ENCODE measurements at regions not wholly inside any gene's neighbourhood (a gene's known extent, or its start where the extent isn't known, plus 50 kb on each side); places are given as distances from the start of the nearest gene placed in this dataset.

DNA sequence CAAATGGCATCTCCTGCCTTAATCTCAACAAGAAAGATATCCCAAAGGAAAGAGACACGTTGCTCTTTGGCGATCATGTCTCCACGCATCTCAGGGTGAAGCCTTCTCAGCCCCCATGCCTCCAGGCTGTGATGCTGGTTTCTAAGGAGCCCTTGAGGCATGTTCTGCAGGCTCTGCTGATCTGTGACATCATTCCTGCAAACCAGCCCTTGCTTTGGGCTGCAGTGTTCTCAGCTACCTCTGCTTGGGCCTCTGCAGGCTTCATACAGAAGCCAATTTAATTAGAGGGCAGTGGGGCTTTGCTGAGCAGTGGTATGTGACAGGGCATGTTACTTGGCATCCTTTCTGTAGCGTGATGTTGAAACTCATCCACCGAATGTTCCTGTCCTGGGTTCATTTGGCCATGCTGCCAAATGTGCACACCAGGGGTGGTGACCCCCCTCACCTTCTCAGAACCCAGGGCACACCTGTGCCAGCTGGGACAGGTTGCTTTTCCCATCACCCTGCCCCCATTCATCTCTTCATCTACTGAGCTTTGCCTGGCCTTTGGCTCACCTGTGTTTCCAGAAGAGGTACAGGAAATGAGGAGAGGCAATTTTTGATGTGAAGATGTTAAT lies 230.9 kb downstream of the TEX29 start:
- Mint-ChIP-seq H3K4me1 (ENCODE audit: low read depth, unreplicated experiment) (peaks cover 2% of the 10 kb centered on the region), H3K27me3 (ENCODE audit: unreplicated experiment) (peaks cover 3% of the 10 kb centered on the region)

DNA sequence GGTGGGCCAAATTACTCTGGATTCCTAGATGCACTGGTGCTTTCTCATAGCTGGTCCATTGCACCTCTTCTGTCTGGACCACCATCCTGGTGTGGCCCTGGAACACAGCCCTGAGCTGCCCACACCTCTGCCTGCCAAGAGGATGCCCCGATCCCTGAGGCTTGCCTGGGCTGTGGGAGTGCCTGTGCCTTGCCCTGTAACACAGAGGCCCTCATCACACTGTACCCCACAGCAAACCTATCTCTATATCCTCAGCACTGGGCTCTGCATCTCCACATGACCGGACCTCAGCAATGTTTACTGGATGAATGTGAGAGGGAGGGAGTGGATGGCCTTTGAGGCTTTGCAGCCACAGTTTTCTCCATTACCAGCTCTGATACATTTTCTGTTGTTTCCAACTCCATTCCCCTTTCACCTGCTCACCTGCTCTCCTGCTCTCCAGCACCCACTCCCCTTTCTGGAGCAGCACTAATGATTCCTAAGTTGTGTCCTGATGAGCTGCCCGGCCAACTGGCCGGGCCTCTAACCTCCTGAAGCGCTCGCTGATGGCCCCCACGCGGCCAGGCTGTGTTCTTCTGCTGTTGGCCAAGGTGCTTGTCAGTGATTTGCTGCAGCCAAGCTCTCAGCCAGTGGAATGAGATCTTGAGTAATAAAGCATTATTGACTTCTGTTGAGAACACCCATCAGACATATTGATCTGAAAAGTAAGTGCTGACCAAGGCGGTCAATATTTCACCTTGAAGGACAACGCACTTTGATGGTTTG lies 232.6 kb downstream of the TEX29 start:
- peaks cover 3% of the 10 kb centered on the region for H3K9me3 Mint-ChIP-seq (ENCODE audit: unreplicated experiment)
- TF ChIP-seq, protein P1, sequence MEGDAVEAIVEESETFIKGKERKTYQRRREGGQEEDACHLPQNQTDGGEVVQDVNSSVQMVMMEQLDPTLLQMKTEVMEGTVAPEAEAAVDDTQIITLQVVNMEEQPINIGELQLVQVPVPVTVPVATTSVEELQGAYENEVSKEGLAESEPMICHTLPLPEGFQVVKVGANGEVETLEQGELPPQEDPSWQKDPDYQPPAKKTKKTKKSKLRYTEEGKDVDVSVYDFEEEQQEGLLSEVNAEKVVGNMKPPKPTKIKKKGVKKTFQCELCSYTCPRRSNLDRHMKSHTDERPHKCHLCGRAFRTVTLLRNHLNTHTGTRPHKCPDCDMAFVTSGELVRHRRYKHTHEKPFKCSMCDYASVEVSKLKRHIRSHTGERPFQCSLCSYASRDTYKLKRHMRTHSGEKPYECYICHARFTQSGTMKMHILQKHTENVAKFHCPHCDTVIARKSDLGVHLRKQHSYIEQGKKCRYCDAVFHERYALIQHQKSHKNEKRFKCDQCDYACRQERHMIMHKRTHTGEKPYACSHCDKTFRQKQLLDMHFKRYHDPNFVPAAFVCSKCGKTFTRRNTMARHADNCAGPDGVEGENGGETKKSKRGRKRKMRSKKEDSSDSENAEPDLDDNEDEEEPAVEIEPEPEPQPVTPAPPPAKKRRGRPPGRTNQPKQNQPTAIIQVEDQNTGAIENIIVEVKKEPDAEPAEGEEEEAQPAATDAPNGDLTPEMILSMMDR (IDR thresholded peaks at IDR 0.05; ENCODE audit: partially characterized antibody, unreplicated experiment): no peak
- H3K36me3 Mint-ChIP-seq (ENCODE audit: unreplicated experiment): no peaks in the 10 kb centered on the region
- H3K27ac Mint-ChIP-seq (ENCODE audit: unreplicated experiment): no peak overlapping the region
- H3K4me3 Mint-ChIP-seq (ENCODE audit: unreplicated experiment): no peak overlapping the region
- H3K4me1 Mint-ChIP-seq (ENCODE audit: low read depth, unreplicated experiment): peaks cover 2% of the 10 kb centered on the region
- DNase-seq: no peak
- peaks cover 4% of the 10 kb centered on the region for H3K27me3 Mint-ChIP-seq (ENCODE audit: unreplicated experiment)

More for the DNA sequence above, 230.9 kb downstream of the TEX29 start:
- TF ChIP-seq, protein P1 (IDR thresholded peaks at IDR 0.05; ENCODE audit: partially characterized antibody, unreplicated experiment): no peak
- no peak overlapping the region for H3K4me3 Mint-ChIP-seq (ENCODE audit: unreplicated experiment)
- H3K9me3 Mint-ChIP-seq (ENCODE audit: unreplicated experiment): peaks cover 3% of the 10 kb centered on the region
- no peak overlapping the region for H3K27ac Mint-ChIP-seq (ENCODE audit: unreplicated experiment)
- DNase-seq: no peak
- H3K36me3 Mint-ChIP-seq (ENCODE audit: unreplicated experiment): no peaks in the 10 kb centered on the region

DNA sequence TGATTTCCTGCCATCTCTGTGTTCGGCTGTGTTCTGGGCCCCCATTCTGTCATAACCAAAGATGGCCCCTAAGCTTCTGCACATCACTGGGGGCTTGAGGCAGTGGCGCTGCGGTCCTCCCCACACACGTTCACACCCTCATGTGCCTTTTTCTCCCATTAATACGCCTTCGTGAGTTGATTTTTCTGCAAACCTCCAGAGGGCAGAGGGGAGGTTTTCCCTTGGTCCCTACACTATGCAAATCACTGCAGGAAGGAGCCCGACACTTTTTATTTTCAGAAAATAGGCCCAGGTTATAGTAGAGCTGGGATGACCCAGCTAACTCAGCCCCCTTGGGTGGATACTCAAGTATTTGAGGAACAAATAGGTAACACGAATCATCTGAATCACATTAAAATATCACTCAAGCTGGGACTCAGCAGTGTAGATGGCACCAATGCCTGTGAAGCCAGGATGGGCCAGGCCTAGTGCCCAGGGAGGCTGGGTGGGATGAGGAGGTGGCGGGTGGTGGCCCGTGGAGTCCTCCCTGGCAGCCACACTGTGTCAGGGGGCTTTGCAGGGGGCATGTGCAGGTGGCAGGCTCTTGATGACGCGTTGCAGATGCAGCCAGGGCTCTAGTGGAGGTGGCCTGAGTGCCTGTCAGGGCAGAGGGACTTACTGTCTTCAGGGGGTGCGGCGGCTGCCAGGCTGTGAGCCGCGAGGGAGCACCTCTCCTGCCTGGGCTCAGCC lies 234.3 kb downstream of the TEX29 start:
- H3K4me3 Mint-ChIP-seq (ENCODE audit: unreplicated experiment): no peak overlapping the region
- peaks cover 3% of the 10 kb centered on the region for H3K9me3 Mint-ChIP-seq (ENCODE audit: unreplicated experiment)
- peaks cover 2% of the 10 kb centered on the region for H3K4me1 Mint-ChIP-seq (ENCODE audit: low read depth, unreplicated experiment)
- no peak for DNase-seq
- TF ChIP-seq, protein P1 (IDR thresholded peaks at IDR 0.05; ENCODE audit: partially characterized antibody, unreplicated experiment): no peak
- H3K36me3 Mint-ChIP-seq (ENCODE audit: unreplicated experiment): no peaks in the 10 kb centered on the region
- H3K27me3 Mint-ChIP-seq (ENCODE audit: unreplicated experiment): peaks cover 7% of the 10 kb centered on the region
- H3K27ac Mint-ChIP-seq (ENCODE audit: unreplicated experiment): no peak overlapping the region

DNA sequence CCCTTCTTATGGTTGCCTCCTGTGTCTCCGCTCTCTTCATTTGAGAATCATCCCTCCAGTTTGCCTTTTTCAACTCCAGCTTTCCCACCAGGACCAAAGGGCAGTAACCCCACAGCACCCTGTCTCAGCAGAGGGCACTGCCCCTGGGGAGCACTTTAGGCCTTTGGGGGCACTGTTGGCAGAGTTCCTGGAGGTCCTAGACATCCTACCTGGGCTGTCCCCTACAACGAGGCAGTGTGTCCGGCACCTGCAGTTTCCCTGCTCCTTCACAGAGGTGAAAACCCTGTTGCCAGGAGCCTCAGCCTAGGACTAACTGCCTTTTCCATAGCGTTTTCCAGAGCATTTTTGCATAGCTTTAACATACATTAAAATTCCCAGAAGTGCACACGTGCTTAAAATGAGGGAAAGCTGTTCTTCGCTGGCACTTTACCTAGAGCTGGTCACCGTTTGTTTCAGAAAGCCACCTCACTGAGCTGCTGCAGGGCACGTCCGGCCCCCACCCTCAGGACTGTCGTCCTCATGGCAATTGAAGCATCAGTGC lies 234.9 kb downstream of the TEX29 start:
- Mint-ChIP-seq H3K4me3 (ENCODE audit: unreplicated experiment) (no peak overlapping the region), H3K27me3 (ENCODE audit: unreplicated experiment) (peaks cover 4% of the 10 kb centered on the region), H3K36me3 (ENCODE audit: unreplicated experiment) (no peaks in the 10 kb centered on the region), H3K9me3 (ENCODE audit: unreplicated experiment) (no peaks in the 10 kb centered on the region), H3K4me1 (ENCODE audit: low read depth, unreplicated experiment) (peaks cover 2% of the 10 kb centered on the region), H3K27ac (ENCODE audit: unreplicated experiment) (no peak overlapping the region)
- TF ChIP-seq, protein P1 (IDR thresholded peaks at IDR 0.05; ENCODE audit: partially characterized antibody, unreplicated experiment): no peak
- no peak for DNase-seq

Data from glutamatergic neuron (in vitro differentiated cells).